Transverse colon (tissue), 4 donors: ENCODE measurements at regions not wholly inside any gene's neighbourhood (a gene's known extent, or its start where the extent isn't known, plus 50 kb on each side); places are given as distances from the start of the nearest gene placed in this dataset.

ENCODE experiments used
- EP300 ChIP-seq: sonication (generic); formaldehyde crosslinking; IDR thresholded peaks from one replicate; pipeline ENCODE4 v1.6.1; 2017; ENCODE audit warnings: antibody characterized with exemption, low read depth
- POLR2A ChIP-seq: fragments of 450-650 bp; IDR thresholded peaks from one replicate; pipeline ENCODE4 v1.6.1; 2016; ENCODE audit warnings: antibody characterized with exemption, mild to moderate bottlenecking, moderate library complexity
- POLR2AphosphoS5 ChIP-seq, 3 donors: sonication (generic); formaldehyde crosslinking; IDR thresholded peaks; one replicate each; pipeline ENCODE4 v1.6.1; 2016; ENCODE audit warnings: antibody characterized with exemption in 3 of 3
- TF ChIP-seq, protein P1 (sequence below), 5 experiments: fragments of 200-600 bp in 3 of 5; fragments of 450-650 bp in 2 of 5; sonication (generic) in 3 of 5; IDR thresholded peaks; 1 replicate in 2 of 5; 2 replicates in 3 of 5; pipeline ENCODE4 v1.5.1; 2016 to 2017; ENCODE audit warnings: antibody characterized with exemption in 5 of 5, inconsistent platforms in 3 of 5, mild to moderate bottlenecking in 2 of 5, moderate library complexity in 1 of 5

DNA sequence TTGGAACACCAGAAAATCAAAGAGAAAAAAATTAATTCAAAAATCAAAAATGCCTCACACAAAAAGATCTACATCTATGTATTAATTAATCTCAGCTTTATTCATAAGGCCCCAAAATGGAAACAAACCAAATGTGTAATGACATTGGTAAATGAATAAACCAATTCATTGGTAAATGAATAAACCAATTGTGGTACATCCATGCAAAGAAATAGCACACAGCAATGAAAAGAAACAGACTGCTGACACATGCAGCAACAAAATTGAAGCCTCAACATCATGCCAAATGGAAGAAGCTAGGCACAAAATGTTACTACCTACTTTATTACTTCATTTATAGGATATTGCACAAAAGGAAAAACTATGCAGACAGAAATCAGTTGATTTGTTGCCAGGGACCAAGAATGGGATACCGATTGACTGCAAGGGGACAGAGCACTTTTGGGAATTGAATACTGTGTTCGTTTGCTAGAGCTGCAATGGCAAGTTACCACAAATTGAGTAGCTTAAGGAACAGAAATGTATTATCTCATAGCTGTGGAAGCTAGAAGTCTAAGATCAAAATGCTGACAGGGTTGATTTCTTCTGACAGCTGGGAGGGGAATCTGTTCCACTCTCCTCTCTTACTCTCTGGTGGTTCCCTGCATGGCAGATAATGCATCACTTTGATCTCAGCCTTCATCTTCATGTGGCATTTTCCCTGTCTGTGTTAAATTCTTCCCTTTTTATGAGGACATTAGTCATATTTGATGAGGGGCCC lies 252.8 kb downstream of the RFC3 start:
- TF ChIP-seq, protein P1, sequence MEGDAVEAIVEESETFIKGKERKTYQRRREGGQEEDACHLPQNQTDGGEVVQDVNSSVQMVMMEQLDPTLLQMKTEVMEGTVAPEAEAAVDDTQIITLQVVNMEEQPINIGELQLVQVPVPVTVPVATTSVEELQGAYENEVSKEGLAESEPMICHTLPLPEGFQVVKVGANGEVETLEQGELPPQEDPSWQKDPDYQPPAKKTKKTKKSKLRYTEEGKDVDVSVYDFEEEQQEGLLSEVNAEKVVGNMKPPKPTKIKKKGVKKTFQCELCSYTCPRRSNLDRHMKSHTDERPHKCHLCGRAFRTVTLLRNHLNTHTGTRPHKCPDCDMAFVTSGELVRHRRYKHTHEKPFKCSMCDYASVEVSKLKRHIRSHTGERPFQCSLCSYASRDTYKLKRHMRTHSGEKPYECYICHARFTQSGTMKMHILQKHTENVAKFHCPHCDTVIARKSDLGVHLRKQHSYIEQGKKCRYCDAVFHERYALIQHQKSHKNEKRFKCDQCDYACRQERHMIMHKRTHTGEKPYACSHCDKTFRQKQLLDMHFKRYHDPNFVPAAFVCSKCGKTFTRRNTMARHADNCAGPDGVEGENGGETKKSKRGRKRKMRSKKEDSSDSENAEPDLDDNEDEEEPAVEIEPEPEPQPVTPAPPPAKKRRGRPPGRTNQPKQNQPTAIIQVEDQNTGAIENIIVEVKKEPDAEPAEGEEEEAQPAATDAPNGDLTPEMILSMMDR (IDR thresholded peaks at IDR 0.05) = no peak
- TF ChIP-seq POLR2AphosphoS5 (IDR thresholded peaks at IDR 0.05) (no peak), POLR2A (no peak), EP300 (no peak)
